SW 1271 (cell line): ENCODE measurements at regions not wholly inside any gene's neighbourhood (a gene's known extent, or its start where the extent isn't known, plus 50 kb on each side); places are given as distances from the start of the nearest gene placed in this dataset.

Experiments
- DNase-seq, 2 experiments: peaks; one replicate each; lab custom pipeline; 2025; lab: John Stamatoyannopoulos, UW

- DNase-seq: no peak
These were observed 364.7 kb upstream of the DYNLRB2 start for GRCh38 chr16:80176114-80176513.

GRCh38 chr16:80175011-80175410, 365.8 kb upstream of the DYNLRB2 start:
- DNase-seq: no peak

GRCh38 chr16:80174416-80174815, 366.4 kb upstream of the DYNLRB2 start:
- DNase-seq: peak in 1 of 2 experiments; percentile 47

GRCh38 chr16:80171746-80172145, 369.0 kb upstream of the DYNLRB2 start:
- no peak for DNase-seq

GRCh38 chr16:80171199-80171598, 369.6 kb upstream of the DYNLRB2 start:
- DNase-seq: no peak

- no peak for DNase-seq
These were observed 373.0 kb upstream of the DYNLRB2 start for GRCh38 chr16:80167657-80168390.

- no peak for DNase-seq
These were observed 374.7 kb upstream of the DYNLRB2 start for GRCh38 chr16:80166082-80166481.

- DNase-seq: no peak
These were observed 375.7 kb upstream of the DYNLRB2 start for GRCh38 chr16:80164966-80165550.

- DNase-seq: no peak
These were observed 377.5 kb upstream of the DYNLRB2 start for GRCh38 chr16:80163339-80163738.

GRCh38 chr16:80161799-80162739, 378.7 kb upstream of the DYNLRB2 start:
- no peak for DNase-seq

GRCh38 chr16:80158766-80159165, 382.0 kb upstream of the DYNLRB2 start:
- DNase-seq: no peak

- DNase-seq: no peak
These were observed 389.1 kb upstream of the DYNLRB2 start for GRCh38 chr16:80151722-80152111.

- DNase-seq: no peak
These were observed 389.6 kb upstream of the DYNLRB2 start for GRCh38 chr16:80150978-80151721.

GRCh38 chr16:80148826-80149225, 392.0 kb upstream of the DYNLRB2 start:
- DNase-seq: no peak

GRCh38 chr16:80147026-80147655, 393.7 kb upstream of the DYNLRB2 start:
- no peak for DNase-seq

GRCh38 chr16:80144191-80144590, 396.6 kb upstream of the DYNLRB2 start:
- DNase-seq: no peak

GRCh38 chr16:80142940-80143339, 397.9 kb upstream of the DYNLRB2 start:
- no peak for DNase-seq

- no peak for DNase-seq
These were observed 398.5 kb upstream of the DYNLRB2 start for GRCh38 chr16:80142281-80142680.

- DNase-seq: no peak
These were observed 411.0 kb upstream of the DYNLRB2 start for GRCh38 chr16:80129791-80130190.

GRCh38 chr16:80125677-80126076, 415.1 kb upstream of the DYNLRB2 start:
- DNase-seq: no peak

GRCh38 chr16:80123189-80123588, 417.6 kb upstream of the DYNLRB2 start:
- DNase-seq: no peak

GRCh38 chr16:80122115-80122514, 418.7 kb upstream of the DYNLRB2 start:
- DNase-seq: no peak
